ENCODE measurements at regions not wholly inside any gene's neighbourhood (a gene's known extent, or its start where the extent isn't known, plus 50 kb on each side); places are given as distances from the start of the nearest gene placed in this dataset.

DNA sequence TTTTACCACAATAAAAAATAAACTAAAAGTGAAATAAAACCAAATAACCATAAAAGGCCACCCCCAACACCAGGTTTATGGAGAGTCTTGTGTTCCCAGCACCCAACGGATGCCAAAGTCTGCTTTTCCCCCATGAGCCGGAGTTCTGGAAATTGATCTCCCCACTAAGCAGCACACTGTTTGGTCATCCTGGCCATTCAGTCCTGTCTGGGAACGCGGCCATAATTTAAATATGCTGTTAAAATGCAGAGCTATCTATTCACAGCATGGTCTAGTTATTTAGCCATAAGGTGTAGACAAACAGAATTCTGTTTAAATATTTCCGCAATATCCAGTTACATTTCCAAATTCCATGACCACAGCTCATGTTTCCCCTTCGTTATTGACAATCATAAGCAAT lies 129.6 kb upstream of the TBL1X start:
- no peaks in the 10 kb centered on the region for H3K9me3 ChIP-seq
- no peak for TF ChIP-seq POLR2A (IDR thresholded peaks at IDR 0.05)
- TF ChIP-seq POLR2AphosphoS5 (IDR thresholded peaks at IDR 0.05), result no peak
- TF ChIP-seq, protein P1, sequence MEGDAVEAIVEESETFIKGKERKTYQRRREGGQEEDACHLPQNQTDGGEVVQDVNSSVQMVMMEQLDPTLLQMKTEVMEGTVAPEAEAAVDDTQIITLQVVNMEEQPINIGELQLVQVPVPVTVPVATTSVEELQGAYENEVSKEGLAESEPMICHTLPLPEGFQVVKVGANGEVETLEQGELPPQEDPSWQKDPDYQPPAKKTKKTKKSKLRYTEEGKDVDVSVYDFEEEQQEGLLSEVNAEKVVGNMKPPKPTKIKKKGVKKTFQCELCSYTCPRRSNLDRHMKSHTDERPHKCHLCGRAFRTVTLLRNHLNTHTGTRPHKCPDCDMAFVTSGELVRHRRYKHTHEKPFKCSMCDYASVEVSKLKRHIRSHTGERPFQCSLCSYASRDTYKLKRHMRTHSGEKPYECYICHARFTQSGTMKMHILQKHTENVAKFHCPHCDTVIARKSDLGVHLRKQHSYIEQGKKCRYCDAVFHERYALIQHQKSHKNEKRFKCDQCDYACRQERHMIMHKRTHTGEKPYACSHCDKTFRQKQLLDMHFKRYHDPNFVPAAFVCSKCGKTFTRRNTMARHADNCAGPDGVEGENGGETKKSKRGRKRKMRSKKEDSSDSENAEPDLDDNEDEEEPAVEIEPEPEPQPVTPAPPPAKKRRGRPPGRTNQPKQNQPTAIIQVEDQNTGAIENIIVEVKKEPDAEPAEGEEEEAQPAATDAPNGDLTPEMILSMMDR (IDR thresholded peaks at IDR 0.05 in 8 of 11, conservative IDR thresholded peaks at IDR 0.05 in 3 of 11), result no peak
- no peaks in the 10 kb centered on the region for H3K27me3 ChIP-seq (replicated peaks in 1 of 7)
- peaks cover 4 to 26% (median 9%) of the 10 kb centered on the region in 6 donors for H3K4me1 ChIP-seq
- intact Hi-C loops (cut with DNase I; ENCODE audit: low total_unique reads), result no loop called here
- H3K36me3 ChIP-seq, result no peaks in the 10 kb centered on the region
- H3K27ac ChIP-seq, result no peak overlapping the region
- no peak overlapping the region for H3K4me3 ChIP-seq
- no peak for DNase-seq
- 70 to 96% (median 79%) methylated on average over 6 of the region's 6 CpGs for WGBS, 5 donors

DNA sequence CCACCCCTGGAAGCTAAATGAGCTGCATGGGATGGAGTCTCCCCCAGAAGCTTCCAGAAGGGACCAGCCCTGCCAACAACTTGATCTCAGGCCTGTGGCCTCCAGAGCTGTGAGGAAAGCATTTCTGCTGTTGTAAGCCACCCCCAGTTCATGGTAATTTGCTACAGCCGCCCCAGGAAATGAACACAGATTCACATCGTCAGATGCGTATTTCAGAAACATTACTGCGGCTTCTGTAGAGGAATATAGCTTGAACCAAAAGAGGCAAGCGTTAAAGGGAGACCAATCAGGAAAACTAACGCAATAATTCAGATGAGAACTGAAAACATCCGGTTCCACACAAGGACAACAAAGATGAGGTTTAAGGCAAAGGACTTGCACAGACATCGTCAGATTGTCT lies 128.4 kb upstream of the TBL1X start:
- 41 to 78% (median 58%) methylated on average over 8 of the region's 8 CpGs for WGBS, 5 donors
- H3K27ac ChIP-seq, result peak overlapping the region in 3 of 8 donors; percentile 38 to 57 (median 57)

DNA sequence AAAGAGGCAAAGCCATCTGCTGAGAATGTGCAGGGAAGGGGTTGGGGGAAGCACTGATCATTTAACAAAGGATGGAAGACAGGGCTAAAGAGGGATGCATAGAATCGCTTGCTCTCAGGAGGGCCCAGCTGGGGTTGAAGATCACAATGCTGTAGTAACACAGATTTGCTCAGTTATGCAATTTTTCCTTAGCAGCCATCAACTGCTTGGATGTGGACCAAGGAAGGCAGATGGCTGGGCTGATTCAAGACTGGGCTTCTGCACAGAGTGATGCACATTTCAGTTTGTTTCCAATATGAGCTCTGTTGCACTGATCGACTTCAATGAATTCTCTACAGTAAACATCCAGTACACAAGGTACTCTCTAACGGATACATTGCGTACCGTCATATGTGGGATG lies 127.8 kb upstream of the TBL1X start:
- Histone ChIP-seq H3K36me3 (no peaks in the 10 kb centered on the region), H3K4me1 (peaks cover 14 to 41% (median 17%) of the 10 kb centered on the region in 6 donors), H3K4me3 (no peak overlapping the region), H3K27ac (peak overlapping the region in 3 of 8 donors; percentile 38 to 57 (median 57)), H3K9me3 (no peaks in the 10 kb centered on the region), H3K27me3 (replicated peaks in 1 of 7) (no peaks in the 10 kb centered on the region)
- 61 to 96% (median 80%) methylated on average over 5 of the region's 5 CpGs for WGBS, 5 donors
- intact Hi-C loops (cut with DNase I; ENCODE audit: low total_unique reads), result no loop called here
- TF ChIP-seq POLR2AphosphoS5 (IDR thresholded peaks at IDR 0.05) (no peak), POLR2A (IDR thresholded peaks at IDR 0.05) (no peak)
- TF ChIP-seq, protein P1 (IDR thresholded peaks at IDR 0.05 in 8 of 11, conservative IDR thresholded peaks at IDR 0.05 in 3 of 11), result no peak
- no peak for DNase-seq

More for the DNA sequence above, 128.4 kb upstream of the TBL1X start:
- Histone ChIP-seq H3K9me3 (no peaks in the 10 kb centered on the region), H3K4me1 (peaks cover 14 to 38% (median 17%) of the 10 kb centered on the region in 6 donors), H3K4me3 (no peak overlapping the region), H3K36me3 (no peaks in the 10 kb centered on the region), H3K27me3 (replicated peaks in 1 of 7) (no peaks in the 10 kb centered on the region)
- no peak for DNase-seq
- TF ChIP-seq, protein P1 (IDR thresholded peaks at IDR 0.05 in 8 of 11, conservative IDR thresholded peaks at IDR 0.05 in 3 of 11), result no peak
- TF ChIP-seq POLR2A (IDR thresholded peaks at IDR 0.05) (no peak), POLR2AphosphoS5 (IDR thresholded peaks at IDR 0.05) (no peak)
- intact Hi-C loops (cut with DNase I; ENCODE audit: low total_unique reads), result no loop called here

DNA sequence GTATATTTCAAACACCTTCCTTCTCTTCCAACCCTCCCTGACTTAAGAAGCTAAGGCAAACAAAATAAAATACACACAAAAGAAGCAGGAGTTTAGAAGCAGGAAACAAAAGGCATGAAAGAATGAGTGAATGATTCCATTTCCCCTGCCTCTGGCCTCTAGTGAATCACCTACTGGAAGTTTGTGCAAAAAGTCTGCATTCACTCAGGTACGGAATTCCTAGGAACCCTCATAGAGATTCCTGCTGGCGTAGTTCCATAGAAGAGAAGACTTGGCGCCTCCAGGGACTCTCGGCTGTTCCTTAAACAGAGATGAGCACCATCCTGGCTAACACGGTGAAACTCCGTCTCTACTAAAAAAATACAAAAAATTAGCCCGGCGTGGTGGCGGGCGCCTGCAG lies 125.9 kb upstream of the TBL1X start:
- intact Hi-C loops (cut with DNase I; ENCODE audit: low total_unique reads), result no loop called here
- Histone ChIP-seq H3K9me3 (no peaks in the 10 kb centered on the region), H3K27me3 (replicated peaks in 1 of 7) (no peaks in the 10 kb centered on the region), H3K4me3 (no peak overlapping the region), H3K4me1 (peaks cover 14 to 53% (median 24%) of the 10 kb centered on the region in 6 donors), H3K36me3 (no peaks in the 10 kb centered on the region), H3K27ac (no peak overlapping the region)
- WGBS, 5 donors, result 91 to 99% (median 95%) methylated on average over 6 to 10 of the region's 10 CpGs
- TF ChIP-seq POLR2AphosphoS5 (IDR thresholded peaks at IDR 0.05) (no peak), POLR2A (IDR thresholded peaks at IDR 0.05) (no peak)
- TF ChIP-seq, protein P1 (IDR thresholded peaks at IDR 0.05 in 8 of 11, conservative IDR thresholded peaks at IDR 0.05 in 3 of 11), result no peak
- no peak for DNase-seq
